ENCODE measurements at regions not wholly inside any gene's neighbourhood (a gene's known extent, or its start where the extent isn't known, plus 50 kb on each side); places are given as distances from the start of the nearest gene placed in this dataset.

DNA sequence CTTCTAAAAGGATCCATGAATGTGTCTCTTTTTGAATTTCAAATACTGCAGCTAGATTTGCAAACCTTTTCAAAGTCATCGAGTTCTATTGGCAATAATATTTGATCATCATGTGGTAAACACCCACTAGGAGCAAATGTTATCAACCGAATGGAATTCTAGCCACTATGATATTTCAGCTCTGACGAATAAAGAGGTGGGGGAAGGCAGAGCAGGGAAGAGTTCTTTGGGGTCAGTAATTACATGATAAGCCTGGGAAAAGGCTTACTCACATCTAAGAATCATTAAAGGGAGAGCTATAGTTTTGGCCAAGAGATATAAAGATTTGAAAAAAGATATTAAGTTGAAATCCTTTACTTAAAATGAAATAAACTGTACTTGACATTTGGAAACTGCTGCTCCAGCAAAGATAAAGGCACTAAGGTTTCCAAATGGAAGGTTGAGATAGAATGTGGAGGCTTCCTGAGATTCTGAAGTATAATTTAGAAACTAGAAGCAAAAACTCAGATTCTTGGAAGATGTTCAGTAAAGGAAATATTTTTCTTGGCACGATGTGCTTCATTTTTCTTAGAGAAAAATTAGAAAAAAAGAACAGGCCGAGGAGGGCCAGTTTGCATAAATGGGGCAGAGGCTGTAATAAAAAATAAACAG is 104.7 kb upstream of the ARHGAP28 start:
- intact Hi-C loops (cut with micrococcal nuclease; ENCODE audit: unreplicated experiment) (no loop called here), in situ Hi-C loops (cut with HindIII; ENCODE audit: extremely low pct_ligation_motif_present, low pct_unique_long_range_greater_than_20kb) (no loop called here)
- no peak for ATAC-seq
- FAIRE-seq = no peak
- ChIA-PET POLR2A (no interaction called here), CTCF (ENCODE audit: low intra/inter-chr PET ratio, low total read pairs) (no interaction called here)
- no TSS peak for BruUV-seq (replicated peaks)
- no peaks in the 10 kb centered on the region for H3K79me2 ChIP-seq (ENCODE audit: insufficient read depth, low read length)
- H3K4me3 ChIP-seq (replicated peaks in 1 of 3; ENCODE audit: insufficient read depth in 1 of 3, low read depth in 2 of 3, low read length in 3 of 3) = no peak overlapping the region
- H3K9me3 ChIP-seq (ENCODE audit: low read length) = no peaks in the 10 kb centered on the region
- no peaks in the 10 kb centered on the region for H3K4me1 ChIP-seq (ENCODE audit: insufficient read depth, low read length)
- no peak overlapping the region for H3K4me2 ChIP-seq (ENCODE audit: low read depth, low read length)
- H4K20me1 ChIP-seq (ENCODE audit: insufficient read depth, low read length) = no peaks in the 10 kb centered on the region
- no peak for DNase-seq (ENCODE audit: low spot score)
- 1% methylated on average over 5 of the region's 5 CpGs for WGBS (ENCODE audit: low lambda C conversion rate)
- no peak overlapping the region for H3K27ac ChIP-seq (ENCODE audit: extremely low read length, insufficient read depth, low read length)
- H3K27me3 ChIP-seq (ENCODE audit: control insufficient read depth in 1 of 2, insufficient read depth in 2 of 2, low read length in 2 of 2) = peaks cover 0 to 9% of the 10 kb centered on the region in 2 experiments; a peak in 2 of 5 replicates
- H2AFZ ChIP-seq (ENCODE audit: low read length) = no peak overlapping the region
- H3K9ac ChIP-seq (ENCODE audit: insufficient read depth, low read depth, low read length) = no peak overlapping the region
- no peaks in the 10 kb centered on the region for H3K36me3 ChIP-seq (replicated peaks in 1 of 2; ENCODE audit: control insufficient read depth in 1 of 2, insufficient read depth in 2 of 2, low read length in 2 of 2)
- no peak for TF ChIP-seq ZNF143 (CRISPR knock-in tag; IDR thresholded peaks at IDR 0.05)
- TF ChIP-seq SP2 (CRISPR knock-in tag; IDR thresholded peaks at IDR 0.05) = no peak
- TF ChIP-seq GTF2F1 (IDR thresholded peaks at IDR 0.05; ENCODE audit: low read length) = no peak
- TF ChIP-seq SOX6 (IDR thresholded peaks at IDR 0.05) = no peak
- TF ChIP-seq SOX6 (CRISPR knock-in tag; IDR thresholded peaks at IDR 0.05) = no peak
- no peak for TF ChIP-seq MTA3 (CRISPR knock-in tag; IDR thresholded peaks at IDR 0.05)
- TF ChIP-seq ZNF883 (CRISPR knock-in tag; IDR thresholded peaks at IDR 0.05; ENCODE audit: not compliant biosample characterization) = no peak
- no peak for TF ChIP-seq FOXK2 (IDR thresholded peaks at IDR 0.05)
- no peak for TF ChIP-seq ZKSCAN1 (IDR thresholded peaks at IDR 0.05; ENCODE audit: low read length)
- no peak for TF ChIP-seq FOSL1 (CRISPR knock-in tag; IDR thresholded peaks at IDR 0.05; ENCODE audit: borderline replicate concordance)
- TF ChIP-seq, protein P1, sequence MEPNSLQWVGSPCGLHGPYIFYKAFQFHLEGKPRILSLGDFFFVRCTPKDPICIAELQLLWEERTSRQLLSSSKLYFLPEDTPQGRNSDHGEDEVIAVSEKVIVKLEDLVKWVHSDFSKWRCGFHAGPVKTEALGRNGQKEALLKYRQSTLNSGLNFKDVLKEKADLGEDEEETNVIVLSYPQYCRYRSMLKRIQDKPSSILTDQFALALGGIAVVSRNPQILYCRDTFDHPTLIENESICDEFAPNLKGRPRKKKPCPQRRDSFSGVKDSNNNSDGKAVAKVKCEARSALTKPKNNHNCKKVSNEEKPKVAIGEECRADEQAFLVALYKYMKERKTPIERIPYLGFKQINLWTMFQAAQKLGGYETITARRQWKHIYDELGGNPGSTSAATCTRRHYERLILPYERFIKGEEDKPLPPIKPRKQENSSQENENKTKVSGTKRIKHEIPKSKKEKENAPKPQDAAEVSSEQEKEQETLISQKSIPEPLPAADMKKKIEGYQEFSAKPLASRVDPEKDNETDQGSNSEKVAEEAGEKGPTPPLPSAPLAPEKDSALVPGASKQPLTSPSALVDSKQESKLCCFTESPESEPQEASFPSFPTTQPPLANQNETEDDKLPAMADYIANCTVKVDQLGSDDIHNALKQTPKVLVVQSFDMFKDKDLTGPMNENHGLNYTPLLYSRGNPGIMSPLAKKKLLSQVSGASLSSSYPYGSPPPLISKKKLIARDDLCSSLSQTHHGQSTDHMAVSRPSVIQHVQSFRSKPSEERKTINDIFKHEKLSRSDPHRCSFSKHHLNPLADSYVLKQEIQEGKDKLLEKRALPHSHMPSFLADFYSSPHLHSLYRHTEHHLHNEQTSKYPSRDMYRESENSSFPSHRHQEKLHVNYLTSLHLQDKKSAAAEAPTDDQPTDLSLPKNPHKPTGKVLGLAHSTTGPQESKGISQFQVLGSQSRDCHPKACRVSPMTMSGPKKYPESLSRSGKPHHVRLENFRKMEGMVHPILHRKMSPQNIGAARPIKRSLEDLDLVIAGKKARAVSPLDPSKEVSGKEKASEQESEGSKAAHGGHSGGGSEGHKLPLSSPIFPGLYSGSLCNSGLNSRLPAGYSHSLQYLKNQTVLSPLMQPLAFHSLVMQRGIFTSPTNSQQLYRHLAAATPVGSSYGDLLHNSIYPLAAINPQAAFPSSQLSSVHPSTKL (CRISPR knock-in tag; IDR thresholded peaks at IDR 0.05) = no peak
- no peak for TF ChIP-seq SYNCRIP (IDR thresholded peaks at IDR 0.05; ENCODE audit: insufficient read depth, low read depth, low read length)
- TF ChIP-seq, protein P2, sequence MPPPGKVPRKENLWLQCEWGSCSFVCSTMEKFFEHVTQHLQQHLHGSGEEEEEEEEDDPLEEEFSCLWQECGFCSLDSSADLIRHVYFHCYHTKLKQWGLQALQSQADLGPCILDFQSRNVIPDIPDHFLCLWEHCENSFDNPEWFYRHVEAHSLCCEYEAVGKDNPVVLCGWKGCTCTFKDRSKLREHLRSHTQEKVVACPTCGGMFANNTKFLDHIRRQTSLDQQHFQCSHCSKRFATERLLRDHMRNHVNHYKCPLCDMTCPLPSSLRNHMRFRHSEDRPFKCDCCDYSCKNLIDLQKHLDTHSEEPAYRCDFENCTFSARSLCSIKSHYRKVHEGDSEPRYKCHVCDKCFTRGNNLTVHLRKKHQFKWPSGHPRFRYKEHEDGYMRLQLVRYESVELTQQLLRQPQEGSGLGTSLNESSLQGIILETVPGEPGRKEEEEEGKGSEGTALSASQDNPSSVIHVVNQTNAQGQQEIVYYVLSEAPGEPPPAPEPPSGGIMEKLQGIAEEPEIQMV (CRISPR knock-in tag; IDR thresholded peaks at IDR 0.05; ENCODE audit: low read depth) = no peak
- TF ChIP-seq MED1 (CRISPR knock-in tag; IDR thresholded peaks at IDR 0.05) = no peak
- TF ChIP-seq, protein P3, sequence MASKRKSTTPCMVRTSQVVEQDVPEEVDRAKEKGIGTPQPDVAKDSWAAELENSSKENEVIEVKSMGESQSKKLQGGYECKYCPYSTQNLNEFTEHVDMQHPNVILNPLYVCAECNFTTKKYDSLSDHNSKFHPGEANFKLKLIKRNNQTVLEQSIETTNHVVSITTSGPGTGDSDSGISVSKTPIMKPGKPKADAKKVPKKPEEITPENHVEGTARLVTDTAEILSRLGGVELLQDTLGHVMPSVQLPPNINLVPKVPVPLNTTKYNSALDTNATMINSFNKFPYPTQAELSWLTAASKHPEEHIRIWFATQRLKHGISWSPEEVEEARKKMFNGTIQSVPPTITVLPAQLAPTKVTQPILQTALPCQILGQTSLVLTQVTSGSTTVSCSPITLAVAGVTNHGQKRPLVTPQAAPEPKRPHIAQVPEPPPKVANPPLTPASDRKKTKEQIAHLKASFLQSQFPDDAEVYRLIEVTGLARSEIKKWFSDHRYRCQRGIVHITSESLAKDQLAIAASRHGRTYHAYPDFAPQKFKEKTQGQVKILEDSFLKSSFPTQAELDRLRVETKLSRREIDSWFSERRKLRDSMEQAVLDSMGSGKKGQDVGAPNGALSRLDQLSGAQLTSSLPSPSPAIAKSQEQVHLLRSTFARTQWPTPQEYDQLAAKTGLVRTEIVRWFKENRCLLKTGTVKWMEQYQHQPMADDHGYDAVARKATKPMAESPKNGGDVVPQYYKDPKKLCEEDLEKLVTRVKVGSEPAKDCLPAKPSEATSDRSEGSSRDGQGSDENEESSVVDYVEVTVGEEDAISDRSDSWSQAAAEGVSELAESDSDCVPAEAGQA (IDR thresholded peaks at IDR 0.05; ENCODE audit: low read depth) = no peak
- TF ChIP-seq, protein P3 (CRISPR knock-in tag; IDR thresholded peaks at IDR 0.05; ENCODE audit: borderline replicate concordance) = no peak
